Activated CD8-positive, alpha-beta T cell treated with anti-CD3 and anti-CD28 coated beads for 36 hours (primary cell): ENCODE measurements at regions not wholly inside any gene's neighbourhood (a gene's known extent, or its start where the extent isn't known, plus 50 kb on each side); places are given as distances from the start of the nearest gene placed in this dataset.

Experiments used
- ATAC-seq: fragments of 200-7000 bp; cut with Tn5 transposase; one replicate; pipeline ENCODE4 v1.10.0; 2021; ENCODE audit warnings: mild to moderate bottlenecking, moderate library complexity
- CTCF ChIA-PET: fragments of 350-600 bp; sonication (Branson Sonifier 250); formaldehyde crosslinking; loops from one replicate; lab custom pipeline; 2021; ENCODE audit warnings: antibody characterized with exemption; lab: Charles Lee
- POLR2A ChIA-PET: fragments of 350-600 bp; sonication (Branson Sonifier 250); formaldehyde crosslinking; loops from one replicate; lab custom pipeline; 2021; ENCODE audit warnings: antibody characterized with exemption; lab: Charles Lee
- DNase-seq: peaks from one replicate; pipeline ENCODE4 v3.0.0-alpha.2; 2020
- H3K27ac Mint-ChIP-seq: one replicate; pipeline ENCODE4 v1.8.0; 2021; ENCODE audit warnings: mild to moderate bottlenecking, mixed read lengths
- H3K27me3 Mint-ChIP-seq: one replicate; pipeline ENCODE4 v1.8.0; 2021; ENCODE audit warnings: mixed read lengths
- H3K36me3 Mint-ChIP-seq: one replicate; pipeline ENCODE4 v1.8.0; 2021; ENCODE audit warnings: low read depth, mixed read lengths
- H3K4me1 Mint-ChIP-seq: one replicate; pipeline ENCODE4 v1.8.0; 2021; ENCODE audit warnings: low read depth, mixed read lengths
- H3K4me3 Mint-ChIP-seq: one replicate; pipeline ENCODE4 v1.8.0; 2021; ENCODE audit warnings: mild to moderate bottlenecking, moderate library complexity, mixed read lengths
- H3K9me3 Mint-ChIP-seq: one replicate; pipeline ENCODE4 v1.8.0; 2021; ENCODE audit warnings: mixed read lengths
- intact Hi-C: fragments of 100-400 bp; cut with micrococcal nuclease; formaldehyde crosslinking; loops from one replicate; pipeline ENCODE4 v1.10.0; 2022
- TF ChIP-seq, protein P1 (sequence below): fragments of 200-600 bp; IDR thresholded peaks from one replicate; pipeline ENCODE4 v1.8.0; 2022; ENCODE audit warnings: antibody characterized with exemption, mild to moderate bottlenecking

DNA sequence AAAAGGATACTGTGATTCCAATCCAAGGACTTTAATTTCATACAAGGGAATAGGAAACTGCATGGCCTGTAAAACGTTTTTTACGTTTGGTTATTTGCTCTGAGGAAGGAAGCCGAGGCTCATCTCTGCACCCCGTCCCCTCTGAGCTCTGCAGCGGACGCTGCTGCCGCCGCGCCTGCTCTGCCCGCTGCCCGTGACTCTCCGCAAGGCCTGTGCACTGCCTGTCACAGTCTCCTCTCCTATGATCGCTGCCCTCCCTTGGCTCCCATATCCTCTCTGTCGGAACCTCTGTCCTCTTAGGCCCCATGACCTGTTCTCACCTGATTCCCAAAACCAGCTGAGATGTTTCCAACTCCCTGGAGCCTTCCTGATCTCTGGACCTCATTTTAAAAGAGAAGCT lies 320.3 kb upstream of the ZNF32 start:
- TF ChIP-seq, protein P1, sequence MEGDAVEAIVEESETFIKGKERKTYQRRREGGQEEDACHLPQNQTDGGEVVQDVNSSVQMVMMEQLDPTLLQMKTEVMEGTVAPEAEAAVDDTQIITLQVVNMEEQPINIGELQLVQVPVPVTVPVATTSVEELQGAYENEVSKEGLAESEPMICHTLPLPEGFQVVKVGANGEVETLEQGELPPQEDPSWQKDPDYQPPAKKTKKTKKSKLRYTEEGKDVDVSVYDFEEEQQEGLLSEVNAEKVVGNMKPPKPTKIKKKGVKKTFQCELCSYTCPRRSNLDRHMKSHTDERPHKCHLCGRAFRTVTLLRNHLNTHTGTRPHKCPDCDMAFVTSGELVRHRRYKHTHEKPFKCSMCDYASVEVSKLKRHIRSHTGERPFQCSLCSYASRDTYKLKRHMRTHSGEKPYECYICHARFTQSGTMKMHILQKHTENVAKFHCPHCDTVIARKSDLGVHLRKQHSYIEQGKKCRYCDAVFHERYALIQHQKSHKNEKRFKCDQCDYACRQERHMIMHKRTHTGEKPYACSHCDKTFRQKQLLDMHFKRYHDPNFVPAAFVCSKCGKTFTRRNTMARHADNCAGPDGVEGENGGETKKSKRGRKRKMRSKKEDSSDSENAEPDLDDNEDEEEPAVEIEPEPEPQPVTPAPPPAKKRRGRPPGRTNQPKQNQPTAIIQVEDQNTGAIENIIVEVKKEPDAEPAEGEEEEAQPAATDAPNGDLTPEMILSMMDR: no peak
- Mint-ChIP-seq H3K4me1 (peaks cover 6% of the 10 kb centered on the region), H3K27ac (no peak overlapping the region), H3K36me3 (no peaks in the 10 kb centered on the region), H3K4me3 (no peak overlapping the region), H3K27me3 (peaks cover 12% of the 10 kb centered on the region), H3K9me3 (no peaks in the 10 kb centered on the region)
- DNase-seq (no peak), ATAC-seq (no peak)
- intact Hi-C loops: no loop called here
- ChIA-PET POLR2A (no interaction called here), CTCF (no interaction called here)

DNA sequence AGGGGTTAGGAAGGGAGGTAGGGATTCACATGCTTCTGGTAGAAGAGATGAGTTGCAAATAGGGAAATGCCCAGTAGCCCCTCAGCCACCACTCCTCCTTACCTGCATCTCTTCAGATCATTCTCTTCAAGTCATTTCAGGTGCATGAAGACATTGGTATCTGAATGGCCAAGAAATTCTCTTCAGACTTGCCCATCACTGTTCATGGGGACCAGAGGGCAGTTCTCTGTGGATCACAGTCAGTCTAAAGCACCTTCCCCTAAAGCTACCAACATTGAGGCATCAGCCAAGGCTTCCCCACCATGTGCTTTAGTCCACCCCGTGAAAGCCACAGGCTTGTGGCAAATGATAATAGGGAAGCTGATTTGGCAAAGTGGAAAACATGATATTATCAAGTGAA lies 319.4 kb upstream of the ZNF32 start:
- ChIA-PET POLR2A (no interaction called here), CTCF (no interaction called here)
- TF ChIP-seq, protein P1: no peak
- peaks cover 12% of the 10 kb centered on the region for H3K27me3 Mint-ChIP-seq
- intact Hi-C loops: no loop called here
- no peak for DNase-seq
- H3K36me3 Mint-ChIP-seq: no peaks in the 10 kb centered on the region
- H3K27ac Mint-ChIP-seq: no peak overlapping the region
- ATAC-seq: no peak
- peaks cover 6% of the 10 kb centered on the region for H3K4me1 Mint-ChIP-seq
- no peak overlapping the region for H3K4me3 Mint-ChIP-seq
- no peaks in the 10 kb centered on the region for H3K9me3 Mint-ChIP-seq

DNA sequence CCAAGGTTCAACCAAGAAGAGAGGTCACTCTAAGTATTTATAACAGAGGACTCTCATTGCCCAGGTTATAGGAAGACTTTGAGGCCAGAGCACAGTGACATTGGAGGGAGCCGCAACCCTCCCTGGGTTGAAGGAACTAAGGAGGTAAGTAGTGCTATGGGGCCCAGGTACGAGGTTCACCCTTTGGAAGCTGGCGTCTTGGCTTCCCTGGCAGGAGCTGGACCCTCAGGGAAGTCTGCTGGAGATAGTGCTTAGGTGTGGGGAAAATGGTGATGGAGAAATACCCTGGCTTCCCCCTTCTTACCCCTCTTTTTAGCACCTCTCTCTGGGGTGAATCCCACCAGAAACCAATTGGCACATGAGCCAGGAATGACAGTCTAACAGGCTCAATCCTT lies 317.9 kb upstream of the ZNF32 start:
- H3K4me3 Mint-ChIP-seq: no peak overlapping the region
- ATAC-seq (no peak), DNase-seq (no peak)
- peaks cover 12% of the 10 kb centered on the region for H3K27me3 Mint-ChIP-seq
- ChIA-PET POLR2A (no interaction called here), CTCF (no interaction called here)
- H3K27ac Mint-ChIP-seq: no peak overlapping the region
- intact Hi-C loops: no loop called here
- H3K4me1 Mint-ChIP-seq: peaks cover 6% of the 10 kb centered on the region
- H3K36me3 Mint-ChIP-seq: no peaks in the 10 kb centered on the region
- TF ChIP-seq, protein P1: no peak
- no peaks in the 10 kb centered on the region for H3K9me3 Mint-ChIP-seq

DNA sequence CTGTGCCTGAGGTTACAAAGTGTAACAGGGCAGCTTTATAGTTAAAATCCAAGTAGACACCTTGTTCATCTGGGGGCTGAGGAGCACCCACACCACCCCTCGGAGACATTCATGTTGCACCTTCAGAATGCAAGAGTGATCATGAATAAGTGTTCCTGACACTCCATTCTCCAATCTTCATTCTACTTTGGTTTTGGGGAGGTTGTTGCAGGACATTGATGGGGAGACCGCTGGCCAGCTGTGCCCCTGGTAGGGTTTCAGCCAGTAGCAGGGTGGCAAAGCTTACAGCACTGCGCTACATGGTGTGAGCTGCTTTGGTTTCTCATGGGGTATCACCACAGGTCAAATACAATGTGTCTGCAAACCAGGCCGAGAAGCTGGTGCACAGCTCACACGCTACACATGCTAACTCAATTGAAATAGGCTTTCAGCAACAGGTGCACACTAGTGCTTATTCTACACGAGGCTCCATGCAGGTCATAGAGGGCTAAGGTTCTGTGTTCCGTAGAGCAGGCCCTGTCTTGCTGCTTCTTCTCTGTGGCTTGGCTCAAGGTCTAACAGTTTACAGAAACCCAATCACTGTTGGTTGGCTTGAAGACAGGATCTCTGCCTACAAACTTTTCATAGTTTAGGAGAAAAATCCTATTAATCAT lies 317.4 kb upstream of the ZNF32 start:
- ChIA-PET CTCF (no interaction called here), POLR2A (no interaction called here)
- Mint-ChIP-seq H3K27ac (no peak overlapping the region), H3K4me3 (no peak overlapping the region), H3K27me3 (peaks cover 12% of the 10 kb centered on the region), H3K4me1 (peaks cover 6% of the 10 kb centered on the region), H3K36me3 (no peaks in the 10 kb centered on the region), H3K9me3 (no peaks in the 10 kb centered on the region)
- DNase-seq: no peak
- TF ChIP-seq, protein P1: no peak
- intact Hi-C loops: no loop called here
- no peak for ATAC-seq

DNA sequence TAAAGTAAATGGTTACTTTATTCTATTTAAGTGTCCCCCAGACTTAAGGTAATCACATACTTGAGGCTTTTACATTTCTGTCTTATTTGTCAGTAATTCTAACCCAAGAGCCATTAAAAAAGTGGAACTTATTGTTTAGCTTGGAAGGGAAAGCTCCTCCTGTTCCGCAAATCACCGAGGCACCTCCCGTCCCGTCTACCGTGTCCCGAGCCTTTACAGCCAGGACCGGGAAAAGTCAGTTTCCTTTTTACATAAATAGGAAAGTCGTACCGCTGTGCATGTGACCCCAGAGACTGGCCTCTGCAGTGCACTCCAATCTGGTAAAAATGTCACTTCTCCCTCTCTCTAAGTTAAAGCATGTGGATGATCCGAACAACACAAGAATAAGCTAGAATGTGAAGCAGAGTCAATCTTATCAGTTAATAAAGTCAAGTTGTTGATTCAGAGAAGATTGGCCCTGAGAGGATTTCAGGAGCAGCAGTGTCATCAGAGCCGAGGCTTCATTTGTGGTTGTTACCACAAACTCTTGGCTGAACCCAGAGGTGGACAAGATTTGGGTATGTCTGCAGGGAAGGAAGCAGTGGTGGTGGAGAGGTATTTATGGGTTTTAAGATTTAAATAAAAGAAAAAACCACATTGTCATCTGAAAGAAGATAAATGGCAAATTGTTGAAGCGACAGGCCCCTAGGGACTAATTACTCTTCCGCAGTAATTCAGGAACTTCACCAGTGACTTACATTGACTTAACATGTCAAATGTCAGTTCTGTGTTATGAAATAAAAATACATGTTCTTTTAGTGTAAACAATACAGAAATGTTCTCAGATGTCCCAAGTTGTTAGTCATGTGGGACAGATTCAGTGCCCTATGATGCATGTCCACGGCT lies 316.6 kb upstream of the ZNF32 start:
- Mint-ChIP-seq H3K9me3 (no peaks in the 10 kb centered on the region), H3K4me1 (peaks cover 6% of the 10 kb centered on the region), H3K36me3 (no peaks in the 10 kb centered on the region), H3K4me3 (no peak overlapping the region), H3K27ac (no peak overlapping the region), H3K27me3 (peaks cover 12% of the 10 kb centered on the region)
- ATAC-seq: no peak
- intact Hi-C loops: no loop called here
- TF ChIP-seq, protein P1: no peak
- DNase-seq: no peak
- ChIA-PET POLR2A (no interaction called here), CTCF (interaction anchor here (1.9 kb wide), 1 partner anchor 275 kb away, joined by 6 read pairs; no protein-coding TSS in a partner anchor)
